GM12878 (cell line): ENCODE measurements at regions not wholly inside any gene's neighbourhood (a gene's known extent, or its start where the extent isn't known, plus 50 kb on each side); places are given as distances from the start of the nearest gene placed in this dataset.

Experiments used
- ATAC-seq: fragments of 200-7000 bp; cut with Tn5 transposase; 3 replicates; pipeline ENCODE4 v1.9.1; 2020; ENCODE audit warnings: mild to moderate bottlenecking, moderate library complexity
- BruUV-seq: library from RNA; stranded (reverse); fragments of 400-500 nt; replicated peaks from 2 replicates; lab custom pipeline; 2021; lab: Mats Ljungman, UMichigan
- CTCF ChIA-PET: fragments of 300-600 bp; sonication (Branson Sonifier 250); formaldehyde crosslinking; extraction: SDS; loops from one replicate; lab custom pipeline; 2021; ENCODE audit warnings: inconsistent platforms; lab: Yijun Ruan, JAX
- POLR2A ChIA-PET: fragments of 350-600 bp; formaldehyde crosslinking; extraction: SDS; loops from one replicate; lab custom pipeline; 2021; ENCODE audit warnings: inconsistent platforms; lab: Charles Lee
- RAD21 ChIA-PET: fragments of 300-600 bp; sonication (Branson Sonifier 250); formaldehyde crosslinking; loops from one replicate; lab custom pipeline; 2023; ENCODE audit warnings: antibody characterized with exemption; ENCODE audit not compliant: unreplicated experiment; lab: Charles Lee
- SMC1A ChIA-PET: fragments of 300-600 bp; sonication (Branson Sonifier 250); formaldehyde crosslinking; loops from one replicate; lab custom pipeline; 2023; ENCODE audit not compliant: unreplicated experiment, uncharacterized antibody; lab: Charles Lee
- DNase-seq: peaks from one replicate; pipeline ENCODE4 v3.0.0-alpha.2; 2011; ENCODE audit warnings: low read depth, low spot score
- FAIRE-seq: peaks from 3 replicates; lab custom pipeline; 2011; peaks lifted over from hg19 to GRCh38; lab: Jason Lieb, UNC
- H2AFZ ChIP-seq: 2 replicates; pipeline ENCODE4 v1.6.0; 2011; ENCODE audit warnings: low read depth, low read length, control low read depth; ENCODE audit not compliant: control insufficient read depth
- H3K27ac ChIP-seq: 2 replicates; pipeline ENCODE4 v1.5.1; 2011; ENCODE audit warnings: control low read depth; ENCODE audit not compliant: control insufficient read depth, insufficient read depth
- H3K27me3 ChIP-seq, 2 experiments: replicated peaks in 1 of 2; 2 replicates each; pipeline versions ENCODE4 v1.6.0 to v1.6.1; 2011; ENCODE audit warnings: low read length in 1 of 2; ENCODE audit not compliant: control insufficient read depth in 2 of 2, insufficient read depth in 2 of 2
- H3K36me3 ChIP-seq, 2 experiments: 2 replicates each; pipeline ENCODE4 v1.5.1; 2011; ENCODE audit warnings: low read length in 1 of 2; ENCODE audit not compliant: control insufficient read depth in 2 of 2, insufficient read depth in 2 of 2
- H3K4me1 ChIP-seq: 2 replicates; pipeline ENCODE4 v1.6.1; 2011; ENCODE audit warnings: mild to moderate bottlenecking, low read length, moderate library complexity, mixed read lengths; ENCODE audit not compliant: control insufficient read depth, insufficient read depth
- H3K4me2 ChIP-seq: 2 replicates; pipeline ENCODE4 v1.6.0; 2011; ENCODE audit warnings: control low read depth; ENCODE audit not compliant: control insufficient read depth, insufficient read depth
- H3K4me3 ChIP-seq: fragments of 200-600 bp; sonication (generic); 2 replicates; pipeline ENCODE4 v1.5.1; 2016
- H3K79me2 ChIP-seq: 2 replicates; pipeline ENCODE4 v1.6.0; 2011; ENCODE audit warnings: low read length; ENCODE audit not compliant: control insufficient read depth, insufficient read depth
- H3K9ac ChIP-seq: 2 replicates; pipeline ENCODE4 v1.8.0; 2011; ENCODE audit warnings: low read length, control low read depth, mixed read lengths; ENCODE audit not compliant: control insufficient read depth, insufficient read depth
- H3K9me3 ChIP-seq: replicated peaks from 3 replicates; pipeline ENCODE4 v1.5.1; 2011; ENCODE audit warnings: mild to moderate bottlenecking, low read length; ENCODE audit not compliant: control insufficient read depth, insufficient read depth
- H4K20me1 ChIP-seq: 2 replicates; pipeline ENCODE4 v1.6.0; 2011; ENCODE audit not compliant: control insufficient read depth, insufficient read depth
- BMI1 ChIP-seq: fragments of 450-650 bp; IDR thresholded peaks from 2 replicates; pipeline ENCODE4 v1.6.1; 2016; ENCODE audit warnings: mild to moderate bottlenecking, moderate library complexity, borderline replicate concordance
- HDAC2 ChIP-seq: fragments of 200-600 bp; sonication (generic); IDR thresholded peaks from 2 replicates; pipeline ENCODE4 v1.6.1; 2017
- MLLT1 ChIP-seq: fragments of 450-650 bp; IDR thresholded peaks from 2 replicates; pipeline ENCODE4 v1.6.1; 2016; ENCODE audit warnings: mild to moderate bottlenecking
- NFYA ChIP-seq: IDR thresholded peaks from 2 replicates; pipeline ENCODE4 v1.6.1; 2011; ENCODE audit warnings: low read depth, mild to moderate bottlenecking, low read length, improper control_type of control experiment, borderline replicate concordance
- NR2C1 ChIP-seq: fragments of 450-650 bp; IDR thresholded peaks from 2 replicates; pipeline ENCODE4 v1.6.1; 2017; ENCODE audit warnings: antibody characterized with exemption, mild to moderate bottlenecking, moderate library complexity
- TAF1 ChIP-seq: IDR thresholded peaks from 2 replicates; pipeline ENCODE4 v1.6.1; 2011; ENCODE audit warnings: mild to moderate bottlenecking, low read depth, low read length, borderline replicate concordance
- TBL1XR1 ChIP-seq: IDR thresholded peaks from 2 replicates; pipeline ENCODE4 v1.6.1; 2012; ENCODE audit warnings: low read depth, low read length, improper control_type of control experiment
- TCF12 ChIP-seq: IDR thresholded peaks from 2 replicates; pipeline ENCODE4 v1.6.1; 2011; ENCODE audit warnings: low read depth, mild to moderate bottlenecking, low read length
- YBX1 ChIP-seq: fragments of 450-650 bp; IDR thresholded peaks from 2 replicates; pipeline ENCODE4 v1.6.1; 2016; ENCODE audit warnings: antibody characterized with exemption
- YY1 ChIP-seq: IDR thresholded peaks from 2 replicates; pipeline ENCODE4 v1.6.1; 2011; ENCODE audit warnings: low read depth, mild to moderate bottlenecking, low read length
- ZBTB40 ChIP-seq: fragments of 450-650 bp; IDR thresholded peaks from 2 replicates; pipeline ENCODE4 v1.6.1; 2016; ENCODE audit warnings: mild to moderate bottlenecking, moderate library complexity, borderline replicate concordance
- ZNF24 ChIP-seq: fragments of 450-650 bp; IDR thresholded peaks from 2 replicates; pipeline ENCODE4 v1.6.1; 2017; ENCODE audit warnings: antibody characterized with exemption, mild to moderate bottlenecking
- ZSCAN29 ChIP-seq: fragments of 450-650 bp; IDR thresholded peaks from 2 replicates; pipeline ENCODE4 v1.6.1; 2017; ENCODE audit warnings: mild to moderate bottlenecking, moderate library complexity
- WGBS: methylation state at CpG from one replicate; pipeline ENCODE4 v1.1.6; 2016; ENCODE audit warnings: low lambda C conversion rate; ENCODE audit not compliant: insufficient replicate concordance, insufficient coverage; ENCODE audit errors: missing lambda C conversion rate; 5-methylcytosine and 5-hydroxymethylcytosine counted together
- in situ Hi-C: fragments of 300-500 bp; cut with MboI; formaldehyde crosslinking; loops from 9 replicates; pipeline ENCODE4 v1.14.3; 2018; ENCODE audit warnings: mixed read lengths
- intact Hi-C: fragments of 100-400 bp; cut with micrococcal nuclease; formaldehyde crosslinking; loops from one replicate; pipeline ENCODE4 v1.14.2; 2022; ENCODE audit not compliant: unreplicated experiment
- TF ChIP-seq, protein P1 (sequence below): IDR thresholded peaks from 2 replicates; pipeline ENCODE4 v1.6.1; 2012; ENCODE audit warnings: mild to moderate bottlenecking, low read depth, low read length
- TF ChIP-seq, protein P2 (sequence below): fragments of 450-650 bp; IDR thresholded peaks from 2 replicates; pipeline ENCODE4 v1.6.1; 2017; ENCODE audit warnings: borderline replicate concordance

DNA sequence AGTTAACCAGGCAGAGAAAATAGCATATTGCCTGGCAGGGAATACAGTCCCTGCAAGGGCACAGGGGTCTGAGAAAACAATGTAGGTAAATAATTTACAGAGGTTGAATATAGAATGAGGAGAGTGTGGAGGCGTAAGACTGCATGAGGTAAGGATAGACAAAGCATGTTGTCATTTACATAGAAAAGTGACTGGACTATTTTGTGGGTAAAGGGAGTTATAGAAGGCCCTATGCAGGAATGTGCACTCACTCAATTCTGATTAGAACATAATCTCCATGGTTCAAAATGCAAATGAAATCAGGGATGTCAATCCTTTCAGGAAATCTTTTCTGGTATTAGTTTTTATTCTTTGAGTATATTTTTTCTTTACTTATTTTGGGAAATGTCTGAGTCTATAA is 285.7 kb upstream of the SALL1 start:
- Histone ChIP-seq H3K36me3 (no peaks in the 10 kb centered on the region), H3K4me1 (no peaks in the 10 kb centered on the region), H3K4me2 (no peak overlapping the region), H3K79me2 (no peaks in the 10 kb centered on the region), H3K27me3 (no peaks in the 10 kb centered on the region; a peak in 1 of 4 replicates), H3K4me3 (no peak overlapping the region), H3K27ac (no peak overlapping the region), H3K9ac (no peak overlapping the region), H3K9me3 (no peaks in the 10 kb centered on the region), H2AFZ (no peak overlapping the region), H4K20me1 (no peaks in the 10 kb centered on the region)
- intact Hi-C loops (no loop called here), in situ Hi-C loops (no loop called here)
- no TSS peak for BruUV-seq
- ChIA-PET POLR2A (no interaction called here), SMC1A (no interaction called here), RAD21 (no interaction called here), CTCF (no interaction called here)
- ATAC-seq (no peak), FAIRE-seq (no peak), DNase-seq (no peak)
- 21% methylated on average over 1 of the region's 1 CpG for WGBS
- TF ChIP-seq, protein P1, sequence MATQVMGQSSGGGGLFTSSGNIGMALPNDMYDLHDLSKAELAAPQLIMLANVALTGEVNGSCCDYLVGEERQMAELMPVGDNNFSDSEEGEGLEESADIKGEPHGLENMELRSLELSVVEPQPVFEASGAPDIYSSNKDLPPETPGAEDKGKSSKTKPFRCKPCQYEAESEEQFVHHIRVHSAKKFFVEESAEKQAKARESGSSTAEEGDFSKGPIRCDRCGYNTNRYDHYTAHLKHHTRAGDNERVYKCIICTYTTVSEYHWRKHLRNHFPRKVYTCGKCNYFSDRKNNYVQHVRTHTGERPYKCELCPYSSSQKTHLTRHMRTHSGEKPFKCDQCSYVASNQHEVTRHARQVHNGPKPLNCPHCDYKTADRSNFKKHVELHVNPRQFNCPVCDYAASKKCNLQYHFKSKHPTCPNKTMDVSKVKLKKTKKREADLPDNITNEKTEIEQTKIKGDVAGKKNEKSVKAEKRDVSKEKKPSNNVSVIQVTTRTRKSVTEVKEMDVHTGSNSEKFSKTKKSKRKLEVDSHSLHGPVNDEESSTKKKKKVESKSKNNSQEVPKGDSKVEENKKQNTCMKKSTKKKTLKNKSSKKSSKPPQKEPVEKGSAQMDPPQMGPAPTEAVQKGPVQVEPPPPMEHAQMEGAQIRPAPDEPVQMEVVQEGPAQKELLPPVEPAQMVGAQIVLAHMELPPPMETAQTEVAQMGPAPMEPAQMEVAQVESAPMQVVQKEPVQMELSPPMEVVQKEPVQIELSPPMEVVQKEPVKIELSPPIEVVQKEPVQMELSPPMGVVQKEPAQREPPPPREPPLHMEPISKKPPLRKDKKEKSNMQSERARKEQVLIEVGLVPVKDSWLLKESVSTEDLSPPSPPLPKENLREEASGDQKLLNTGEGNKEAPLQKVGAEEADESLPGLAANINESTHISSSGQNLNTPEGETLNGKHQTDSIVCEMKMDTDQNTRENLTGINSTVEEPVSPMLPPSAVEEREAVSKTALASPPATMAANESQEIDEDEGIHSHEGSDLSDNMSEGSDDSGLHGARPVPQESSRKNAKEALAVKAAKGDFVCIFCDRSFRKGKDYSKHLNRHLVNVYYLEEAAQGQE: no peak
- no peak for TF ChIP-seq ZSCAN29
- TF ChIP-seq YY1: no peak
- no peak for TF ChIP-seq HDAC2
- TF ChIP-seq TBL1XR1: no peak
- no peak for TF ChIP-seq TAF1
- no peak for TF ChIP-seq BMI1
- TF ChIP-seq ZBTB40: no peak
- TF ChIP-seq MLLT1: no peak
- TF ChIP-seq NR2C1: no peak
- TF ChIP-seq TCF12: no peak
- no peak for TF ChIP-seq ZNF24
- TF ChIP-seq, protein P2, sequence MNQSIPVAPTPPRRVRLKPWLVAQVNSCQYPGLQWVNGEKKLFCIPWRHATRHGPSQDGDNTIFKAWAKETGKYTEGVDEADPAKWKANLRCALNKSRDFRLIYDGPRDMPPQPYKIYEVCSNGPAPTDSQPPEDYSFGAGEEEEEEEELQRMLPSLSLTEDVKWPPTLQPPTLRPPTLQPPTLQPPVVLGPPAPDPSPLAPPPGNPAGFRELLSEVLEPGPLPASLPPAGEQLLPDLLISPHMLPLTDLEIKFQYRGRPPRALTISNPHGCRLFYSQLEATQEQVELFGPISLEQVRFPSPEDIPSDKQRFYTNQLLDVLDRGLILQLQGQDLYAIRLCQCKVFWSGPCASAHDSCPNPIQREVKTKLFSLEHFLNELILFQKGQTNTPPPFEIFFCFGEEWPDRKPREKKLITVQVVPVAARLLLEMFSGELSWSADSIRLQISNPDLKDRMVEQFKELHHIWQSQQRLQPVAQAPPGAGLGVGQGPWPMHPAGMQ: no peak
- no peak for TF ChIP-seq YBX1
- no peak for TF ChIP-seq NFYA
